Breast epithelium (tissue), 4 donors: ENCODE measurements at regions not wholly inside any gene's neighbourhood (a gene's known extent, or its start where the extent isn't known, plus 50 kb on each side); places are given as distances from the start of the nearest gene placed in this dataset.

Experiments used
- DNase-seq, 2 donors: peaks; one replicate each; pipeline ENCODE4 v3.0.0-alpha.2; 2019; ENCODE audit warnings: low spot score in 2 of 2
- H3K27ac ChIP-seq, 2 donors: fragments of 200-600 bp; sonication (generic) in 1 of 2; one replicate each; pipeline ENCODE4 v1.5.1; 2016 to 2019; ENCODE audit warnings: mild to moderate bottlenecking in 1 of 2
- H3K27me3 ChIP-seq, 2 donors: fragments of 200-600 bp; sonication (generic) in 1 of 2; one replicate each; pipeline versions ENCODE4 v1.5.1 to v1.6.0; 2017 to 2019; ENCODE audit warnings: control low read depth in 1 of 2, mild to moderate bottlenecking in 1 of 2
- H3K36me3 ChIP-seq: fragments of 200-600 bp; one replicate; pipeline ENCODE4 v1.5.1; 2019
- H3K4me1 ChIP-seq, 2 donors: fragments of 200-600 bp; sonication (generic); one replicate each; pipeline ENCODE4 v1.5.1; 2016 to 2019; ENCODE audit warnings: control low read depth in 1 of 2
- H3K4me3 ChIP-seq, 3 donors: fragments of 200-600 bp; sonication (generic); 1 replicate in 2 of 3; 2 replicates in 1 of 3; pipeline ENCODE4 v1.5.1; 2016 to 2019; ENCODE audit warnings: mild to moderate bottlenecking in 3 of 3, moderate library complexity in 2 of 3
- H3K9me3 ChIP-seq, 2 donors: fragments of 200-600 bp; sonication (generic) in 1 of 2; one replicate each; pipeline ENCODE4 v1.5.1; 2016 to 2019; ENCODE audit warnings: control low read depth in 1 of 2
- POLR2A ChIP-seq: fragments of 450-650 bp; IDR thresholded peaks from one replicate; pipeline ENCODE4 v1.6.1; 2016; ENCODE audit warnings: antibody characterized with exemption, mild to moderate bottlenecking, moderate library complexity
- POLR2AphosphoS5 ChIP-seq, 3 donors: sonication (generic); formaldehyde crosslinking; IDR thresholded peaks; one replicate each; pipeline ENCODE4 v1.6.1; 2017; ENCODE audit warnings: antibody characterized with exemption in 3 of 3
- intact Hi-C: fragments of 100-400 bp; cut with DNase I; formaldehyde crosslinking; loops from one replicate; pipeline ENCODE4 v1.15.1; 2023; ENCODE audit warnings: low total_unique reads
- TF ChIP-seq, protein P1 (sequence below), 3 donors: fragments of 450-650 bp; IDR thresholded peaks; one replicate each; pipeline ENCODE4 v1.5.1; 2016 to 2017; ENCODE audit warnings: antibody characterized with exemption in 3 of 3, mild to moderate bottlenecking in 3 of 3, moderate library complexity in 3 of 3

DNA sequence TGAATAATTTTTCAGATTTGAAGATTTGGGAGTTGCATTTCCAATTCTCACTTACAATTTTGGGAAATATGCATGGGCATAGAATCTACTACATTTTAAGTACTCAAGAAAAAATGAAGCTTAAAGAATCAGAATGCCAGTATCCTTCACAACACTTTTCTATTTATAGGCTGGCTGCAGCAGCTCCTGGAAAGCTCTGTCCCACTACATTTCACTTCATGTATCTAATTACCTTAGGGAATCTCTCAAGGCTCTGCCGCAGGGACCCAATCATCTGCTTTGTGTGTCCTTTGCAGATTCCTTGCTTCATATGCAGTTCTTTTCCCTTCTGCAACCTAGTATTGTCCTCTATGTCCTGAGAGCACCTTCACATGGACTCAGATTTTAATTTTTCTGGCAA is 102.9 kb downstream of the NUP35 start:
- intact Hi-C loops, result no loop called here
- H3K4me3 ChIP-seq, result no peak overlapping the region
- DNase-seq, result no peak
- no peaks in the 10 kb centered on the region for H3K4me1 ChIP-seq
- TF ChIP-seq, protein P1, sequence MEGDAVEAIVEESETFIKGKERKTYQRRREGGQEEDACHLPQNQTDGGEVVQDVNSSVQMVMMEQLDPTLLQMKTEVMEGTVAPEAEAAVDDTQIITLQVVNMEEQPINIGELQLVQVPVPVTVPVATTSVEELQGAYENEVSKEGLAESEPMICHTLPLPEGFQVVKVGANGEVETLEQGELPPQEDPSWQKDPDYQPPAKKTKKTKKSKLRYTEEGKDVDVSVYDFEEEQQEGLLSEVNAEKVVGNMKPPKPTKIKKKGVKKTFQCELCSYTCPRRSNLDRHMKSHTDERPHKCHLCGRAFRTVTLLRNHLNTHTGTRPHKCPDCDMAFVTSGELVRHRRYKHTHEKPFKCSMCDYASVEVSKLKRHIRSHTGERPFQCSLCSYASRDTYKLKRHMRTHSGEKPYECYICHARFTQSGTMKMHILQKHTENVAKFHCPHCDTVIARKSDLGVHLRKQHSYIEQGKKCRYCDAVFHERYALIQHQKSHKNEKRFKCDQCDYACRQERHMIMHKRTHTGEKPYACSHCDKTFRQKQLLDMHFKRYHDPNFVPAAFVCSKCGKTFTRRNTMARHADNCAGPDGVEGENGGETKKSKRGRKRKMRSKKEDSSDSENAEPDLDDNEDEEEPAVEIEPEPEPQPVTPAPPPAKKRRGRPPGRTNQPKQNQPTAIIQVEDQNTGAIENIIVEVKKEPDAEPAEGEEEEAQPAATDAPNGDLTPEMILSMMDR (IDR thresholded peaks at IDR 0.05), result no peak
- no peak for TF ChIP-seq POLR2A
- TF ChIP-seq POLR2AphosphoS5 (IDR thresholded peaks at IDR 0.05), result no peak
- H3K9me3 ChIP-seq, result no peaks in the 10 kb centered on the region
- H3K36me3 ChIP-seq, result no peaks in the 10 kb centered on the region
- H3K27me3 ChIP-seq, result no peaks in the 10 kb centered on the region
- no peak overlapping the region for H3K27ac ChIP-seq

DNA sequence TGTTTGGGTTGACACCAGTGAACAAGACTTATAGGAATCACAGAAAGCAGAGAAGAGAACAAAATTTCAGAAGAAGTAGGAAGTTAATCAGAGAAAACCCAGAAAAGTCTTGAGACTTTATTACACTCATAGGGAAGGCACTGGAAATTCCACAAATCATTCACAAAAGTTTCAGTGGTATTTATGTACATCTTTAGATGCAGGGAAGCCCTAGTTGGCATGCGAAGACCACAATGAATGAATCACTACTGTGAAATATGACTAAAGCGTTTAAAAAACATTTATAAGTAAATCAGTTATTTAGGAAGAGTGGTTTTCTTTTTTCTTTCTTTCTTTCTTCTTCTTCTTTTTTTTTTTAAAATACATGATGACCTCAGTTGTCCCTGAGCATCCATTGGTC is 105.1 kb downstream of the NUP35 start:
- DNase-seq, result no peak
- Histone ChIP-seq H3K36me3 (no peaks in the 10 kb centered on the region), H3K4me3 (no peak overlapping the region), H3K27me3 (no peaks in the 10 kb centered on the region), H3K27ac (no peak overlapping the region), H3K4me1 (no peaks in the 10 kb centered on the region), H3K9me3 (no peaks in the 10 kb centered on the region)
- intact Hi-C loops, result no loop called here
- TF ChIP-seq POLR2A (no peak), POLR2AphosphoS5 (IDR thresholded peaks at IDR 0.05) (no peak)
- TF ChIP-seq, protein P1 (IDR thresholded peaks at IDR 0.05), result no peak

DNA sequence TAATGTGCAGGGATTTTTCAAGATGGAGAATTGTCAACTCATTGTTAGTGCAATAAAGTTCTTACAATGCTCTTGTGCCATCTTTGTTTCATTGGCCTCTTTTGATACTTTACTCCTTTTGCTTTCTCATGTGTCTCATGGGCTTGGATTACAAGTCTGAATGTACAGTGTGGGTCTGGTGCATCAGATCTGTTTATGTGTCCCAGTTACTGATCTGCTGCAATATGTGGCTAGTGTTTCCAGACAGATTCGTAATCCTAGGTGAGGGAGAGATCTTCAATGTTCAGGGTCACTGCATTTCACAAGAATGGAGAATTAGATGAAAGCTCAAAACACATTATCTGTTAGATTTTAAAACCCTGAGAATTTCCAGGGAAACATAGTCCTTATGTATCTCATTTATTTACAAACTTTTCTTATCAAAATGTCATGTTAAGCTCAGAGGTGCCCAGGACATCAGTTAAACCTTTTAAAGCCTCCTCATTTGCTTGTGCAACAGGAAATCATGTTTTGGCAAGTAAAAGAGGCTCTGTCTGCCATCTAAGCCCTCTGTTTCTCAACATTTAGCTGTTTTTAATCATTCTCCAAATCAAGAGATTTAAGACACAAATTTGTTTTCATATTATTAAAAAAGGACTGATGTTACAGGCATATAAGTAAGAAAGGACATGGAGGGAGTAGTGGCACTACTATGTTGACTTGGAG is 108.1 kb downstream of the NUP35 start:
- intact Hi-C loops, result no loop called here
- Histone ChIP-seq H3K4me1 (no peaks in the 10 kb centered on the region), H3K27ac (no peak overlapping the region), H3K36me3 (no peaks in the 10 kb centered on the region), H3K27me3 (no peaks in the 10 kb centered on the region), H3K4me3 (no peak overlapping the region), H3K9me3 (no peaks in the 10 kb centered on the region)
- TF ChIP-seq POLR2A, result no peak
- no peak for TF ChIP-seq POLR2AphosphoS5 (IDR thresholded peaks at IDR 0.05)
- TF ChIP-seq, protein P1 (IDR thresholded peaks at IDR 0.05), result no peak
- no peak for DNase-seq

DNA sequence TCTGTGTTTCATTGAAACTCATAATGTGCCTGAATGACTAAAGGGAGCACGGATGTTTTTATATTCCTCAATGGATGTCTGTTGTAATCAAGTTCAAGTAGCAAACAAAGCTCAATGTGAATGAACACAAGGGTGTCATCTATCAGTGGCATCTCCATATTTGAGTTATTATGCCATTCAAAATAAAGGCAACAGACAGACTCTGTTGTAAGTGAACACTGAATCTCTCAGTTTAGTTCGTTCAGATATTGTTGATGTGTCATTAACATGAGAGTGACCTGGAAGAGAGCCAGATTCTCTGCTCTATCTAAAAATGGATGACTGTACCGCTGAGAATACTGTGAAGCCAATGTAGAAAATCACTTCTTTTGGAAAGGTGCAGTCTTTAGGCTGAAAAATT is 118.7 kb downstream of the NUP35 start:
- intact Hi-C loops, result loop anchor here (10.0 kb wide), 1 partner anchor 1672 kb away; no protein-coding TSS in a partner anchor
- no peak for DNase-seq
- Histone ChIP-seq H3K36me3 (no peaks in the 10 kb centered on the region), H3K9me3 (no peaks in the 10 kb centered on the region), H3K4me3 (no peak overlapping the region), H3K27ac (no peak overlapping the region), H3K4me1 (no peaks in the 10 kb centered on the region), H3K27me3 (no peaks in the 10 kb centered on the region)
- TF ChIP-seq POLR2AphosphoS5 (IDR thresholded peaks at IDR 0.05) (no peak), POLR2A (no peak)
- TF ChIP-seq, protein P1 (IDR thresholded peaks at IDR 0.05), result no peak

DNA sequence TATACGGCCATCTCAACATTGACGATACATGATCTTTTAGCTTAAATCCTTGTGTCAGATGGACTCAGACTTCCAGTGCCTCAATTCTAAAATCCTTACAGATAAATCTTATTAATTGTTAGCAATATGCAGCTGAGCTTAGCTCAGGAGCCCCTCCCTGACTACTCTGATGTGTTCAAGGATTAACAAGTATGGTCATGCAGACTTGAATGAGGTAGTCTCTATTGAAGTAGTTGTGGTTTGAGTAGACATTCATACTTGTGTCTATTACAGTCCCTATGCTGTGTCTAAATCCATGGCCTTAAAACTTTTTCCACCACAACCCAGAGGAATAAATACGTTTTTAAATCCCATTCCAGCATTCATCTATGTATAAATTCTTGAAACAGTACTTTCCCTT is 119.5 kb downstream of the NUP35 start:
- H3K4me1 ChIP-seq, result no peaks in the 10 kb centered on the region
- H3K27me3 ChIP-seq, result no peaks in the 10 kb centered on the region
- intact Hi-C loops, result loop anchor here (10.0 kb wide), 1 partner anchor 1671 kb away; no protein-coding TSS in a partner anchor
- H3K36me3 ChIP-seq, result no peaks in the 10 kb centered on the region
- no peak for DNase-seq
- H3K4me3 ChIP-seq, result no peak overlapping the region
- TF ChIP-seq, protein P1 (IDR thresholded peaks at IDR 0.05), result no peak
- no peak for TF ChIP-seq POLR2A
- TF ChIP-seq POLR2AphosphoS5 (IDR thresholded peaks at IDR 0.05), result no peak
- H3K27ac ChIP-seq, result no peak overlapping the region
- no peaks in the 10 kb centered on the region for H3K9me3 ChIP-seq
